Breast epithelium (tissue), 4 donors: ENCODE measurements at regions not wholly inside any gene's neighbourhood (a gene's known extent, or its start where the extent isn't known, plus 50 kb on each side); places are given as distances from the start of the nearest gene placed in this dataset.
"Not testable (repeated sequence)": the region's sequence is repeated elsewhere in the genome, so short reads cannot be mapped to it uniquely, and the experiment has no call there.

Experiments used
- DNase-seq, 2 donors: peaks; one replicate each; pipeline ENCODE4 v3.0.0-alpha.2; 2019; ENCODE audit warnings: low spot score in 2 of 2
- H3K27ac ChIP-seq, 2 donors: fragments of 200-600 bp; sonication (generic) in 1 of 2; one replicate each; pipeline ENCODE4 v1.5.1; 2016 to 2019; ENCODE audit warnings: mild to moderate bottlenecking in 1 of 2
- H3K27me3 ChIP-seq, 2 donors: fragments of 200-600 bp; sonication (generic) in 1 of 2; one replicate each; pipeline versions ENCODE4 v1.5.1 to v1.6.0; 2017 to 2019; ENCODE audit warnings: control low read depth in 1 of 2, mild to moderate bottlenecking in 1 of 2
- H3K36me3 ChIP-seq: fragments of 200-600 bp; one replicate; pipeline ENCODE4 v1.5.1; 2019
- H3K4me1 ChIP-seq, 2 donors: fragments of 200-600 bp; sonication (generic); one replicate each; pipeline ENCODE4 v1.5.1; 2016 to 2019; ENCODE audit warnings: control low read depth in 1 of 2
- H3K4me3 ChIP-seq, 3 donors: fragments of 200-600 bp; sonication (generic); 1 replicate in 2 of 3; 2 replicates in 1 of 3; pipeline ENCODE4 v1.5.1; 2016 to 2019; ENCODE audit warnings: mild to moderate bottlenecking in 3 of 3, moderate library complexity in 2 of 3
- H3K9me3 ChIP-seq, 2 donors: fragments of 200-600 bp; sonication (generic) in 1 of 2; one replicate each; pipeline ENCODE4 v1.5.1; 2016 to 2019; ENCODE audit warnings: control low read depth in 1 of 2
- CTCF ChIP-seq, 3 donors: fragments of 450-650 bp; IDR thresholded peaks; one replicate each; pipeline ENCODE4 v1.5.1; 2016 to 2017; ENCODE audit warnings: antibody characterized with exemption in 3 of 3, mild to moderate bottlenecking in 3 of 3, moderate library complexity in 3 of 3
- POLR2A ChIP-seq: fragments of 450-650 bp; IDR thresholded peaks from one replicate; pipeline ENCODE4 v1.6.1; 2016; ENCODE audit warnings: antibody characterized with exemption, mild to moderate bottlenecking, moderate library complexity
- POLR2AphosphoS5 ChIP-seq, 3 donors: sonication (generic); formaldehyde crosslinking; IDR thresholded peaks; one replicate each; pipeline ENCODE4 v1.6.1; 2017; ENCODE audit warnings: antibody characterized with exemption in 3 of 3
- intact Hi-C: fragments of 100-400 bp; cut with DNase I; formaldehyde crosslinking; loops from one replicate; pipeline ENCODE4 v1.15.1; 2023; ENCODE audit warnings: low total_unique reads

- TF ChIP-seq CTCF (IDR thresholded peaks at IDR 0.05) (no peak), POLR2A (no peak), POLR2AphosphoS5 (IDR thresholded peaks at IDR 0.05) (no peak)
- Histone ChIP-seq H3K9me3 (no peaks in the 10 kb centered on the region), H3K27me3 (no peaks in the 10 kb centered on the region), H3K27ac (no peak overlapping the region), H3K36me3 (no peaks in the 10 kb centered on the region), H3K4me3 (no peak overlapping the region), H3K4me1 (no peaks in the 10 kb centered on the region)
- no peak for DNase-seq
- intact Hi-C loops: no loop called here
Measured at GRCh38 chr2:230601510-230601909, 111.1 kb upstream of the CAB39 start.

DNA sequence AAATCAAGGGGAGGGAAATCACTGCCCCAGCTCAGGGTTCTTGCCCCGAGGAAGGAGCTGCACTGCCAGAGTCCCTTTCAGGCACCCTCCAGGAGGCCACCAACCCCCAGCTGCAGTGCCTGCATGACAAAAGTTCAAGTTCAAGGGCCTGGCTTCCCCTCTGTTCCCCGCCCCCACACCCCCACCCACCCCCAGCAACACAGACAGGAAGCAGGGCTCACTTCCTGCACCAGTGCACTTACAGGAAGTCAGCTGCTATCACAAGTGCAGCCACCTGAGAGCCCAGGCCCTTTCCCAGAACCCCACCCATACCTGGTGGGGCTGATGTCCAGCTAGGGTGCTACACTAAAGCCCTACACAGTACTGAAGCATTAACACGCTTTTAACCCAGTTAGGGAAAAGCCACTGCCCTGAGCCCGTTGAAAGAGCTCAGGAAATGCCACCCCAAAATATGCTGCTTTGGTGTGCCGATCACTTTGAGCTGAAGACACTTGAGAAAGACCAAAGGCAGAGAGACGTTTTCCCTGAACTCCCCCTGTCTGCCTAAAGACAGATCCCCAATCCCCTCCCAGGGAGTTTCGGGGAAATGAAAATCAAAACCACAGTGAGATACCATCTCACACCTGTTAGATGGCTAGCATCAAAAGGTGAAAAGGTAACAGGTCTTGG lies 109.9 kb upstream of the CAB39 start:
- intact Hi-C loops: no loop called here
- no peaks in the 10 kb centered on the region for H3K9me3 ChIP-seq

DNA sequence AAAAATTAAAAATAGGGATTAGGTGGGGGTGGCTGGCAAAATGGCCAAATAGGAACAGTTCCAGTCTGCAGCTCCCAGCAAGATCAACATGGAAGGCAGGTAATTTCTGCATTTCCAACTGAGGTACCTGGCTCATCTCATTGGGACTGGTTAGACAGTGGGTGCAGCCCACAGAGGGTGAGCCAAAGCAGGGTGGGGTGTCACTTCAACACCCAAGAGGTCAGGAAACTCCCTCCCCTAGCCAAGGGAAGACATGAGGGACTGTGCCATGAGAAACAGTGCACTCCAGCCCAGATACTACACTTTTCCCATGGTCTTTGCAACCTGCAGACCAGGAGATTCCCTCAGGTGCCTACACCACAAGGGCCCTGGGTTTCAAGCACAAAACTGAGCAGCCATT lies 109.3 kb upstream of the CAB39 start:
- intact Hi-C loops: not testable (repeated sequence)

More for the DNA sequence above, 109.9 kb upstream of the CAB39 start:
- no peaks in the 10 kb centered on the region for H3K4me1 ChIP-seq
- H3K27ac ChIP-seq: no peak overlapping the region
- no peaks in the 10 kb centered on the region for H3K27me3 ChIP-seq
- H3K36me3 ChIP-seq: no peaks in the 10 kb centered on the region
- no peak overlapping the region for H3K4me3 ChIP-seq
- no peak for DNase-seq
- TF ChIP-seq POLR2A: no peak
- no peak for TF ChIP-seq CTCF (IDR thresholded peaks at IDR 0.05)
- TF ChIP-seq POLR2AphosphoS5 (IDR thresholded peaks at IDR 0.05): no peak

DNA sequence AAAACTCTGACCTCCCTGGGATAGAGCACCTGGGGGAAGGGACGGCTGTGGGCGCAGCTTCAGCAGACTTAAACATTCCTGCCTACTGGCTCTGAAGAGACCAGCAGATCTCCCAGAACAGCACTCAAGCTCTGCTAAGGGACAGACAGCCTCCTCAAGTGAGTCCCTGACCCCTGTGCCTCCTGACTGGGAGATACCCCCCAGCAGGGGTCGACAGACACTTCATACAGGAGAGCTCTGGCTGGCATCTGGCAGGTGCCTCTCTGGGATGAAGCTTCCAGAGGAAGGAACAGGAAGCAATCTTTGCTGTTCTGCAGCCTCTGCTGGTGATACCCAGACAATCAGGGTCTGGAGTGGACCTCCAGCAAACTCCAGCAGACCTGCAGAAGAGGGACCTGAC lies 108.5 kb upstream of the CAB39 start:
- intact Hi-C loops, H3K4me3 ChIP-seq, H3K36me3 ChIP-seq, H3K9me3 ChIP-seq, H3K4me1 ChIP-seq, H3K27ac ChIP-seq, DNase-seq, H3K27me3 ChIP-seq: not testable (repeated sequence)

More for the DNA sequence above, 109.3 kb upstream of the CAB39 start:
- H3K9me3 ChIP-seq, H3K4me3 ChIP-seq, H3K36me3 ChIP-seq, DNase-seq, H3K27me3 ChIP-seq, H3K27ac ChIP-seq, H3K4me1 ChIP-seq: not testable (repeated sequence)

DNA sequence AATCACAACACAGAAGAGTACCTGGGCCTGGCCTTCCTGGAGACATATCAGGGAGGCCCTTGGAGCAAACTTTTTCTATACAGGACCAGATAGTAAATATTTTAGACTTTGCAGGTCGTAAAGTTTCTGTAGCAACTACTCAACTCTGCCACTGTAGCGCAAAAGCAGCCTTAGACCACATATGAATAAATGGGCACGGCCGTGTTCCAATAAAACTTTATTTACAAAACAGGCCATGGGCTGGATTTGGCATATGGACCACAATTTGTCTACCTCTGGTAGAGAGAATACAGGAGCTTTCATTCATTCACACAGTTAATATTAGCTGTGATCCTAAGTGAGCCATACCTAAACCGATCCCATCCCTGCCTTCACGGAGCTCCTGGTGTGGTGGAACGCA lies 98.6 kb upstream of the CAB39 start:
- intact Hi-C loops: loop anchor here (10.0 kb wide), 1 partner anchor 811 kb away; no protein-coding TSS in a partner anchor

DNA sequence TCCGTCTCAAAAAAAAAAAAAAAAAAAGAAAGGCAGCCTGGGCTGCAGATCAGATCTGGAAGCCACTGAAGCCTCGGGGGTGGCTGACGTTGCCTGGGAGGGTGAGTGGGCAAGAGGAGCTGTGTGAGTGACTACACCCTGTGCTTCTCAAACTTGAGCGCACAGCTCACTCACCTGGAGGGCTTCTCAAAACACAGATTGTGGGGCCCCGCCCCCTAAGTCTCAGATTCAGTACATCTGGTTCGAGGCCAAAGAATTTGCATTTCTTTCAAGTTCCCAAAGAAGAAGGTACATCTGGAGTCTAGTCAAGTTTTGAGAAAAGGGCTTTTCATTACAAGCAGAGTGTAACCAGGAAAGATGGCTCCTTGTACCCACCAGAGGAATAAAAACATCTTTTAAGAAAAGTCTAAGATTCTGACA lies 97.7 kb upstream of the CAB39 start:
- Histone ChIP-seq H3K9me3 (no peaks in the 10 kb centered on the region), H3K27me3 (no peaks in the 10 kb centered on the region), H3K27ac (no peak overlapping the region), H3K4me1 (no peaks in the 10 kb centered on the region), H3K4me3 (no peak overlapping the region), H3K36me3 (no peaks in the 10 kb centered on the region)
- no peak for TF ChIP-seq POLR2AphosphoS5 (IDR thresholded peaks at IDR 0.05)
- no peak for TF ChIP-seq POLR2A
- no peak for TF ChIP-seq CTCF (IDR thresholded peaks at IDR 0.05)
- no peak for DNase-seq
- intact Hi-C loops: loop anchor here (10.0 kb wide), 1 partner anchor 810 kb away; no protein-coding TSS in a partner anchor

More for the DNA sequence above, 98.6 kb upstream of the CAB39 start:
- Histone ChIP-seq H3K9me3 (no peaks in the 10 kb centered on the region), H3K27me3 (no peaks in the 10 kb centered on the region), H3K4me3 (no peak overlapping the region), H3K36me3 (no peaks in the 10 kb centered on the region), H3K27ac (no peak overlapping the region), H3K4me1 (no peaks in the 10 kb centered on the region)
- no peak for DNase-seq
- TF ChIP-seq CTCF (IDR thresholded peaks at IDR 0.05) (no peak), POLR2AphosphoS5 (IDR thresholded peaks at IDR 0.05) (no peak), POLR2A (no peak)

DNA sequence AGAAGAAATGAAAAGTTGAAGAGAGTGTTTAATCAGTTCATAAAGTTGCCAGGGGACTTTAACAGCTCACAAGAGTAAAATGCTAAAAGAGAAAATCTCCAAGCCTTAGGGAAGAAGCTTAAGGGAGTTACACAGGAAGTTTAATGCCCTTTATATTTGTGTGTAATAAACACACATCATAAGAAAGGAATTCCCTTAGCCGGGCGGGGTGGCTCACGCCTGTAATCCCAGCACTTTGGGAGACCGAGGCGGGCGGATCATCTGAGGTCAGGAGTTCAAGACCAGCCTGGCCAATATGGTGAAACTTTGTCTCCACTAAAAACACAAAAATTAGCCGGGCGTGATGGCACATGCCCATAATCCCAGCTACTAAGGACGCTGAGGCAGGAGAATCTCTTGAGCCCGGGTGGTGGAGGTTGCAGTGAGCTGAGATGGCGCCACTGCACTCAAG lies 95.4 kb upstream of the CAB39 start:
- not testable (repeated sequence) for H3K27ac ChIP-seq, H3K4me3 ChIP-seq, H3K4me1 ChIP-seq, H3K27me3 ChIP-seq, H3K36me3 ChIP-seq, H3K9me3 ChIP-seq, DNase-seq
- intact Hi-C loops: loop anchor here (10.0 kb wide), 1 partner anchor 808 kb away; no protein-coding TSS in a partner anchor
